PFSK-1 (cell line): ENCODE measurements at regions not wholly inside any gene's neighbourhood (a gene's known extent, or its start where the extent isn't known, plus 50 kb on each side); places are given as distances from the start of the nearest gene placed in this dataset.

Source experiments
- POLR2AphosphoS5 ChIP-seq: IDR thresholded peaks from 2 replicates; pipeline ENCODE4 v1.6.1; 2012; ENCODE audit warnings: low read depth, mild to moderate bottlenecking, control low read depth, low read length, moderate library complexity
- REST ChIP-seq, 2 experiments: IDR thresholded peaks; 2 replicates each; pipeline versions ENCODE4 v1.6.1 to v1.8.0; 2011 to 2012; ENCODE audit warnings: low read depth in 2 of 2, low read length in 2 of 2, control low read depth in 1 of 2, inconsistent platforms in 1 of 2, mild to moderate bottlenecking in 1 of 2, moderate library complexity in 1 of 2; ENCODE audit not compliant: insufficient read depth in 1 of 2
- TAF1 ChIP-seq: IDR thresholded peaks from 2 replicates; pipeline ENCODE4 v1.6.1; 2012; ENCODE audit warnings: low read length, control low read depth, borderline replicate concordance; ENCODE audit not compliant: insufficient read depth

- TF ChIP-seq REST (IDR thresholded peaks at IDR 0.05; ENCODE audit: insufficient read depth in 1 of 2, low read depth in 2 of 2, low read length in 2 of 2) (no peak), TAF1 (no peak), POLR2AphosphoS5 (no peak)
These were observed 687.0 kb upstream of the EPHA5 start for GRCh38 chr4:66357316-66357715.
